ENCODE measurements at regions not wholly inside any gene's neighbourhood (a gene's known extent, or its start where the extent isn't known, plus 50 kb on each side); places are given as distances from the start of the nearest gene placed in this dataset.

GRCh38 chr2:220857368-220857767 is 714.7 kb downstream of the EPHA4 start:
- TF ChIP-seq CTCF (tag by site-specific recombination; IDR thresholded peaks at IDR 0.05) = no peak
- TF ChIP-seq ZNF549 (tag by site-specific recombination; IDR thresholded peaks at IDR 0.05) = no peak
- no peak for TF ChIP-seq ZBTB48 (tag by site-specific recombination; IDR thresholded peaks at IDR 0.05)
- TF ChIP-seq SP2 (tag by site-specific recombination; IDR thresholded peaks at IDR 0.05) = no peak
- no peak for TF ChIP-seq ZNF830 (tag by site-specific recombination; IDR thresholded peaks at IDR 0.05; ENCODE audit: low read depth)
- TF ChIP-seq PBX3 (CRISPR knock-in tag; IDR thresholded peaks at IDR 0.05) = no peak
- TF ChIP-seq REST (tag by site-specific recombination; IDR thresholded peaks at IDR 0.05) = no peak
- TF ChIP-seq ZNF311 (tag by site-specific recombination; IDR thresholded peaks at IDR 0.05; ENCODE audit: borderline replicate concordance) = no peak
- TF ChIP-seq ZNF707 (tag by site-specific recombination; IDR thresholded peaks at IDR 0.05) = no peak
- no peak for TF ChIP-seq YY1 (tag by site-specific recombination; IDR thresholded peaks at IDR 0.05)
- no peak for TF ChIP-seq ZSCAN16 (tag by site-specific recombination; IDR thresholded peaks at IDR 0.05)
- no peak for TF ChIP-seq ZBTB11 (tag by site-specific recombination; conservative IDR thresholded peaks at IDR 0.05; ENCODE audit: low read depth)
